ENCODE measurements at regions not wholly inside any gene's neighbourhood (a gene's known extent, or its start where the extent isn't known, plus 50 kb on each side); places are given as distances from the start of the nearest gene placed in this dataset.

- H3K9me3 ChIP-seq (ENCODE audit: control insufficient read depth in 2 of 3, insufficient read depth in 1 of 3, low read length in 3 of 3): no peaks in the 10 kb centered on the region
- no peak for TF ChIP-seq CTCF (IDR thresholded peaks at IDR 0.05; ENCODE audit: borderline replicate concordance, extremely low read depth, insufficient read depth)
- no peaks in the 10 kb centered on the region for H3K36me3 ChIP-seq (ENCODE audit: control insufficient read depth in 2 of 3, insufficient read depth in 3 of 3, low read length in 3 of 3)
- H3K9ac ChIP-seq (ENCODE audit: low read length in 3 of 3): no peak overlapping the region
- no peak for DNase-seq
- H3K27ac ChIP-seq (ENCODE audit: low read depth in 2 of 2, low read length in 2 of 2): no peak overlapping the region
- no peaks in the 10 kb centered on the region for H3K4me1 ChIP-seq (ENCODE audit: control insufficient read depth in 2 of 3, insufficient read depth in 2 of 3, low read depth in 1 of 3, low read length in 3 of 3)
- no peaks in the 10 kb centered on the region for H3K27me3 ChIP-seq (ENCODE audit: control insufficient read depth, insufficient read depth, low read length)
- FAIRE-seq: no peak
- intact Hi-C loops (cut with DNase I): no loop called here
- H3K4me3 ChIP-seq (ENCODE audit: low read length in 3 of 3): no peak overlapping the region
Observed at GRCh38 chr9:11894136-11894535, 799.0 kb upstream of the TYRP1 start.

- intact Hi-C loops (cut with DNase I): no loop called here
- TF ChIP-seq CTCF (IDR thresholded peaks at IDR 0.05; ENCODE audit: borderline replicate concordance, extremely low read depth, insufficient read depth): no peak
Observed at GRCh38 chr9:11902610-11903009, 790.6 kb upstream of the TYRP1 start.

GRCh38 chr9:11915699-11916098 lies 777.5 kb upstream of the TYRP1 start:
- intact Hi-C loops (cut with DNase I): no loop called here
- Histone ChIP-seq H3K36me3 (ENCODE audit: control insufficient read depth in 2 of 3, insufficient read depth in 3 of 3, low read length in 3 of 3) (no peaks in the 10 kb centered on the region), H3K9me3 (ENCODE audit: control insufficient read depth in 2 of 3, insufficient read depth in 1 of 3, low read length in 3 of 3) (no peaks in the 10 kb centered on the region), H3K27me3 (ENCODE audit: control insufficient read depth, insufficient read depth, low read length) (no peaks in the 10 kb centered on the region), H3K9ac (ENCODE audit: low read length in 3 of 3) (no peak overlapping the region), H3K4me3 (ENCODE audit: low read length in 3 of 3) (no peak overlapping the region), H3K4me1 (ENCODE audit: control insufficient read depth in 2 of 3, insufficient read depth in 2 of 3, low read depth in 1 of 3, low read length in 3 of 3) (no peaks in the 10 kb centered on the region), H3K27ac (ENCODE audit: low read depth in 2 of 2, low read length in 2 of 2) (no peak overlapping the region)
- TF ChIP-seq CTCF (IDR thresholded peaks at IDR 0.05; ENCODE audit: borderline replicate concordance, extremely low read depth, insufficient read depth): no peak
- DNase-seq (no peak), FAIRE-seq (no peak)

More at GRCh38 chr9:11902610-11903009, 790.6 kb upstream of the TYRP1 start:
- no peak for FAIRE-seq
- Histone ChIP-seq H3K9ac (ENCODE audit: low read length in 3 of 3) (no peak overlapping the region), H3K36me3 (ENCODE audit: control insufficient read depth in 2 of 3, insufficient read depth in 3 of 3, low read length in 3 of 3) (no peaks in the 10 kb centered on the region), H3K27ac (ENCODE audit: low read depth in 2 of 2, low read length in 2 of 2) (no peak overlapping the region), H3K4me1 (ENCODE audit: control insufficient read depth in 2 of 3, insufficient read depth in 2 of 3, low read depth in 1 of 3, low read length in 3 of 3) (no peaks in the 10 kb centered on the region), H3K4me3 (ENCODE audit: low read length in 3 of 3) (no peak overlapping the region), H3K27me3 (ENCODE audit: control insufficient read depth, insufficient read depth, low read length) (no peaks in the 10 kb centered on the region), H3K9me3 (ENCODE audit: control insufficient read depth in 2 of 3, insufficient read depth in 1 of 3, low read length in 3 of 3) (no peaks in the 10 kb centered on the region)
- DNase-seq: no peak

- no peaks in the 10 kb centered on the region for H3K27me3 ChIP-seq (ENCODE audit: control insufficient read depth, insufficient read depth, low read length)
- DNase-seq (peak in 1 of 5 donors; percentile 71), FAIRE-seq (no peak)
- intact Hi-C loops (cut with DNase I): no loop called here
- no peaks in the 10 kb centered on the region for H3K36me3 ChIP-seq (ENCODE audit: control insufficient read depth in 2 of 3, insufficient read depth in 3 of 3, low read length in 3 of 3)
- no peak overlapping the region for H3K4me3 ChIP-seq (ENCODE audit: low read length in 3 of 3)
- no peak for TF ChIP-seq CTCF (IDR thresholded peaks at IDR 0.05; ENCODE audit: borderline replicate concordance, extremely low read depth, insufficient read depth)
- H3K4me1 ChIP-seq (ENCODE audit: control insufficient read depth in 2 of 3, insufficient read depth in 2 of 3, low read depth in 1 of 3, low read length in 3 of 3): no peaks in the 10 kb centered on the region
- no peak overlapping the region for H3K9ac ChIP-seq (ENCODE audit: low read length in 3 of 3)
- H3K9me3 ChIP-seq (ENCODE audit: control insufficient read depth in 2 of 3, insufficient read depth in 1 of 3, low read length in 3 of 3): no peaks in the 10 kb centered on the region
- H3K27ac ChIP-seq (ENCODE audit: low read depth in 2 of 2, low read length in 2 of 2): no peak overlapping the region
Observed at GRCh38 chr9:11928871-11929321, 764.3 kb upstream of the TYRP1 start.

All from kidney (tissue), 13 donors.